Renal pelvis (tissue), 1 donor: ENCODE measurements at regions not wholly inside any gene's neighbourhood (a gene's known extent, or its start where the extent isn't known, plus 50 kb on each side); places are given as distances from the start of the nearest gene placed in this dataset.
"Not testable (repeated sequence)": the region's sequence is repeated elsewhere in the genome, so short reads cannot be mapped to it uniquely, and the experiment has no call there.

ENCODE experiments used
- DNase-seq: peaks from one replicate; pipeline ENCODE4 v3.0.0-alpha.2; 2013

GRCh38 chr15:61336026-61336638 is 107.0 kb upstream of the RORA start:
- DNase-seq, result no peak

- not testable (repeated sequence) for DNase-seq
Observed at GRCh38 chr15:61334714-61335113, 105.6 kb upstream of the RORA start.

GRCh38 chr15:61331019-61331418 is 101.9 kb upstream of the RORA start:
- no peak for DNase-seq

- DNase-seq, result no peak
Observed at GRCh38 chr15:61327019-61327631, 98.0 kb upstream of the RORA start.

- no peak for DNase-seq
Observed at GRCh38 chr15:61319892-61320291, 90.8 kb upstream of the RORA start.

- no peak for DNase-seq
Observed at GRCh38 chr15:61318802-61319525, 89.9 kb upstream of the RORA start.

GRCh38 chr15:61318301-61318700 is 89.2 kb upstream of the RORA start:
- no peak for DNase-seq

GRCh38 chr15:61315471-61315870 is 86.4 kb upstream of the RORA start:
- DNase-seq, result no peak

GRCh38 chr15:61314427-61314826 is 85.3 kb upstream of the RORA start:
- no peak for DNase-seq

GRCh38 chr15:61309617-61310016 is 80.5 kb upstream of the RORA start:
- no peak for DNase-seq

- DNase-seq, result peak; percentile 52
Observed at GRCh38 chr15:61309031-61309511, 80.0 kb upstream of the RORA start.

GRCh38 chr15:61308437-61308836 is 79.3 kb upstream of the RORA start:
- DNase-seq, result no peak

GRCh38 chr15:61307474-61307873 is 78.4 kb upstream of the RORA start:
- DNase-seq, result no peak

GRCh38 chr15:61301701-61302100 is 72.6 kb upstream of the RORA start:
- DNase-seq, result no peak

GRCh38 chr15:61299075-61299763 is 70.1 kb upstream of the RORA start:
- DNase-seq, result peak; percentile 41

- no peak for DNase-seq
Observed at GRCh38 chr15:61295239-61295638, 66.1 kb upstream of the RORA start.

GRCh38 chr15:61282661-61283060 is 53.6 kb upstream of the RORA start:
- DNase-seq, result no peak

- no peak for DNase-seq
Observed at GRCh38 chr15:61281328-61281727, 52.2 kb upstream of the RORA start.
